H9 (cell line): ENCODE measurements at regions not wholly inside any gene's neighbourhood (a gene's known extent, or its start where the extent isn't known, plus 50 kb on each side); places are given as distances from the start of the nearest gene placed in this dataset.

Experiments used
- DNase-seq: peaks from one replicate; pipeline ENCODE4 v3.0.0-alpha.2; 2017
- H2AFZ ChIP-seq: one replicate; pipeline ENCODE4 v1.6.1; 2013; ENCODE audit warnings: mild to moderate bottlenecking, low read length, control low read depth, moderate library complexity
- H2AK5ac ChIP-seq: 2 replicates; pipeline ENCODE4 v1.6.1; 2013; ENCODE audit warnings: low read length, control low read depth, mixed read lengths; ENCODE audit not compliant: insufficient read length
- H2BK120ac ChIP-seq: one replicate; pipeline ENCODE4 v1.6.1; 2013; ENCODE audit warnings: low read depth, mild to moderate bottlenecking, low read length, control low read depth, inconsistent platforms; ENCODE audit not compliant: poor library complexity, severe bottlenecking
- H2BK12ac ChIP-seq: 2 replicates; pipeline ENCODE4 v1.6.1; 2013; ENCODE audit warnings: low read length, control low read depth, mixed read lengths, low read depth; ENCODE audit not compliant: insufficient read length
- H2BK15ac ChIP-seq: 2 replicates; pipeline ENCODE4 v1.6.1; 2013; ENCODE audit warnings: low read depth, low read length, control low read depth
- H2BK20ac ChIP-seq: one replicate; pipeline ENCODE4 v1.6.1; 2013; ENCODE audit warnings: low read depth, mild to moderate bottlenecking, low read length, control low read depth, inconsistent platforms; ENCODE audit not compliant: poor library complexity, severe bottlenecking
- H2BK5ac ChIP-seq: 2 replicates; pipeline ENCODE4 v1.6.1; 2013; ENCODE audit warnings: low read length, control low read depth, mixed read lengths; ENCODE audit not compliant: insufficient read length
- H3K14ac ChIP-seq: 2 replicates; pipeline ENCODE4 v1.6.1; 2013; ENCODE audit warnings: low read length, control low read depth; ENCODE audit not compliant: insufficient read depth
- H3K18ac ChIP-seq: 2 replicates; pipeline ENCODE4 v1.6.1; 2013; ENCODE audit warnings: low read depth, mild to moderate bottlenecking, mixed read lengths, low read length, control low read depth; ENCODE audit not compliant: insufficient read length
- H3K23ac ChIP-seq: 2 replicates; pipeline ENCODE4 v1.6.1; 2013; ENCODE audit warnings: low read length, control low read depth, mixed read lengths, low read depth; ENCODE audit not compliant: insufficient read length
- H3K23me2 ChIP-seq: 2 replicates; pipeline ENCODE4 v1.6.1; 2013; ENCODE audit warnings: low read depth, mild to moderate bottlenecking, mixed read lengths, low read length, control low read depth; ENCODE audit not compliant: insufficient read length, poor library complexity, severe bottlenecking
- H3K27ac ChIP-seq: 2 replicates; pipeline ENCODE4 v1.5.1; 2013; ENCODE audit warnings: low read length, control low read depth, mixed read lengths, low read depth; ENCODE audit not compliant: insufficient read length
- H3K27me3 ChIP-seq: 2 replicates; pipeline ENCODE4 v1.6.1; 2013; ENCODE audit warnings: low read length, control low read depth, inconsistent platforms; ENCODE audit not compliant: insufficient read depth
- H3K4ac ChIP-seq: 2 replicates; pipeline ENCODE4 v1.6.1; 2013; ENCODE audit warnings: low read depth, mild to moderate bottlenecking, control low read depth, inconsistent platforms, low read length, moderate library complexity
- H3K4me1 ChIP-seq: 2 replicates; pipeline ENCODE4 v1.6.1; 2013; ENCODE audit warnings: low read length, control low read depth, inconsistent platforms; ENCODE audit not compliant: insufficient read depth
- H3K4me2 ChIP-seq: 2 replicates; pipeline ENCODE4 v1.6.1; 2013; ENCODE audit warnings: low read length, control low read depth, mixed read lengths; ENCODE audit not compliant: insufficient read length, insufficient read depth
- H3K56ac ChIP-seq: 2 replicates; pipeline ENCODE4 v1.6.1; 2013; ENCODE audit warnings: low read depth, mild to moderate bottlenecking, mixed read lengths, low read length, control low read depth; ENCODE audit not compliant: insufficient read length
- H3K79me1 ChIP-seq: 2 replicates; pipeline ENCODE4 v1.6.1; 2013; ENCODE audit warnings: low read depth, mild to moderate bottlenecking, moderate library complexity, low read length, control low read depth, inconsistent platforms; ENCODE audit not compliant: insufficient read depth, poor library complexity, severe bottlenecking
- H3K79me2 ChIP-seq: 2 replicates; pipeline ENCODE4 v1.6.1; 2013; ENCODE audit warnings: low read length, control low read depth, inconsistent platforms; ENCODE audit not compliant: insufficient read depth
- H3K9ac ChIP-seq: 2 replicates; pipeline ENCODE4 v1.6.1; 2013; ENCODE audit warnings: low read length, control low read depth, mixed read lengths; ENCODE audit not compliant: insufficient read length; ENCODE audit errors: extremely low read depth
- H3K9me3 ChIP-seq: one replicate; pipeline ENCODE4 v1.6.1; 2013; ENCODE audit warnings: low read depth, low read length, inconsistent platforms; ENCODE audit not compliant: control insufficient read depth
- H3T11ph ChIP-seq: one replicate; pipeline ENCODE4 v1.6.1; 2013; ENCODE audit warnings: mild to moderate bottlenecking, low read length, control low read depth, inconsistent platforms
- H4K20me1 ChIP-seq: one replicate; pipeline ENCODE4 v1.6.1; 2013; ENCODE audit not compliant: control insufficient read depth, insufficient read length, insufficient read depth
- H4K5ac ChIP-seq: 2 replicates; pipeline ENCODE4 v1.6.1; 2013; ENCODE audit warnings: low read depth, mild to moderate bottlenecking, mixed read lengths, low read length, control low read depth; ENCODE audit not compliant: insufficient read length
- H4K8ac ChIP-seq: replicated peaks from 2 replicates; pipeline ENCODE4 v1.6.1; 2013; ENCODE audit warnings: low read length, control low read depth, mixed read lengths, low read depth; ENCODE audit not compliant: insufficient read length
- H4K91ac ChIP-seq: 2 replicates; pipeline ENCODE4 v1.6.1; 2013; ENCODE audit warnings: low read depth, mild to moderate bottlenecking, moderate library complexity, mixed read lengths, low read length, control low read depth; ENCODE audit not compliant: insufficient read length
- H3K27ac Mint-ChIP-seq, 3 experiments: 2 replicates in 2 of 3; 3 replicates in 1 of 3; pipeline ENCODE4 v1.8.0; 2020 to 2021; ENCODE audit warnings: mixed read lengths in 3 of 3, mild to moderate bottlenecking in 1 of 3, moderate library complexity in 1 of 3
- H3K27me3 Mint-ChIP-seq: 2 replicates; pipeline ENCODE4 v1.8.0; 2021; ENCODE audit warnings: low read depth, mild to moderate bottlenecking, moderate library complexity, mixed read lengths
- H3K36me3 Mint-ChIP-seq, 3 experiments: 2 replicates in 2 of 3; 3 replicates in 1 of 3; pipeline ENCODE4 v1.8.0; 2020 to 2021; ENCODE audit warnings: low read depth in 3 of 3, mixed read lengths in 3 of 3; ENCODE audit not compliant: insufficient read depth in 1 of 3
- H3K4me1 Mint-ChIP-seq, 2 experiments: 2 replicates each; pipeline ENCODE4 v1.8.0; 2020; ENCODE audit warnings: mixed read lengths in 2 of 2
- H3K4me3 Mint-ChIP-seq, 2 experiments: 2 replicates in 1 of 2; 3 replicates in 1 of 2; pipeline ENCODE4 v1.8.0; 2020 to 2021; ENCODE audit warnings: mild to moderate bottlenecking in 2 of 2, mixed read lengths in 2 of 2, moderate library complexity in 1 of 2
- H3K9me3 Mint-ChIP-seq, 2 experiments: 2 replicates in 1 of 2; 3 replicates in 1 of 2; pipeline ENCODE4 v1.8.0; 2020; ENCODE audit warnings: mild to moderate bottlenecking in 2 of 2, mixed read lengths in 2 of 2, moderate library complexity in 1 of 2
- TF ChIP-seq, protein P1 (sequence below): fragments of 200-600 bp; sonication (generic); conservative IDR thresholded peaks from 3 replicates; pipeline ENCODE4 v1.8.0; 2021; ENCODE audit warnings: antibody characterized with exemption, mild to moderate bottlenecking

DNA sequence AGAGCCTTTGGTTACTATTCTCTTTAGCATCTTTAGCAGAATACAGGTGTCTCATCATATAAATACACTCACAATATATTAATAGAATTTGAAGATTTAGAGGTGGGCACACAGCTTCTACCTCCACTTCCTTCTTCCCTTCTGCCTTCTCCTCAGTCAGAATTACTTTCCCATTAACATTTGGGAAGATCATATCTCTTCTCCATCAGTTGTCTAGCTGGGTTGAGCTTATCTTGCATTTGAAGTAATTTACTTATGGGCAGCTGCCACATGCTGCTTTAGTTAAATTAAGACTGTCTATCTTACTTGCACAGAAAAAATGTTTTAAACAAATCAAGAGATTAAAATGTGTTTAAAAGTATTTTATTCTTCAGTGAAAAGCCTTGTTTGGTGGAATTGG lies 110.1 kb upstream of the ASIC2 start:
- H3K56ac ChIP-seq, result no peak overlapping the region
- no peak overlapping the region for H2BK12ac ChIP-seq
- no peak overlapping the region for H4K5ac ChIP-seq
- Mint-ChIP-seq H3K27me3 (peaks cover 10% of the 10 kb centered on the region), H3K9me3 (no peaks in the 10 kb centered on the region; a peak in 2 of 5 replicates), H3K36me3 (no peaks in the 10 kb centered on the region; a peak in 2 of 7 replicates), H3K4me3 (no peak overlapping the region), H3K4me1 (peaks cover 6 to 10% of the 10 kb centered on the region in 2 experiments), H3K27ac (no peak overlapping the region)
- no peaks in the 10 kb centered on the region for H3K23me2 ChIP-seq
- H2BK5ac ChIP-seq, result no peak overlapping the region
- H3K9ac ChIP-seq, result no peak overlapping the region
- H3K79me2 ChIP-seq, result no peaks in the 10 kb centered on the region
- no peak overlapping the region for H4K8ac ChIP-seq
- no peak for DNase-seq
- H2AK5ac ChIP-seq, result no peak overlapping the region
- H3K4me2 ChIP-seq, result no peak overlapping the region
- no peaks in the 10 kb centered on the region for H3K27me3 ChIP-seq
- H3K14ac ChIP-seq, result no peak overlapping the region
- no peak overlapping the region for H3T11ph ChIP-seq
- no peak overlapping the region for H2BK20ac ChIP-seq
- TF ChIP-seq, protein P1, sequence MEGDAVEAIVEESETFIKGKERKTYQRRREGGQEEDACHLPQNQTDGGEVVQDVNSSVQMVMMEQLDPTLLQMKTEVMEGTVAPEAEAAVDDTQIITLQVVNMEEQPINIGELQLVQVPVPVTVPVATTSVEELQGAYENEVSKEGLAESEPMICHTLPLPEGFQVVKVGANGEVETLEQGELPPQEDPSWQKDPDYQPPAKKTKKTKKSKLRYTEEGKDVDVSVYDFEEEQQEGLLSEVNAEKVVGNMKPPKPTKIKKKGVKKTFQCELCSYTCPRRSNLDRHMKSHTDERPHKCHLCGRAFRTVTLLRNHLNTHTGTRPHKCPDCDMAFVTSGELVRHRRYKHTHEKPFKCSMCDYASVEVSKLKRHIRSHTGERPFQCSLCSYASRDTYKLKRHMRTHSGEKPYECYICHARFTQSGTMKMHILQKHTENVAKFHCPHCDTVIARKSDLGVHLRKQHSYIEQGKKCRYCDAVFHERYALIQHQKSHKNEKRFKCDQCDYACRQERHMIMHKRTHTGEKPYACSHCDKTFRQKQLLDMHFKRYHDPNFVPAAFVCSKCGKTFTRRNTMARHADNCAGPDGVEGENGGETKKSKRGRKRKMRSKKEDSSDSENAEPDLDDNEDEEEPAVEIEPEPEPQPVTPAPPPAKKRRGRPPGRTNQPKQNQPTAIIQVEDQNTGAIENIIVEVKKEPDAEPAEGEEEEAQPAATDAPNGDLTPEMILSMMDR, result no peak
- no peak overlapping the region for H3K27ac ChIP-seq
- no peak overlapping the region for H3K23ac ChIP-seq
- H2AFZ ChIP-seq, result no peak overlapping the region
- no peak overlapping the region for H2BK120ac ChIP-seq
- H3K4ac ChIP-seq, result no peak overlapping the region
- H4K20me1 ChIP-seq, result no peaks in the 10 kb centered on the region
- no peak overlapping the region for H4K91ac ChIP-seq
- no peak overlapping the region for H2BK15ac ChIP-seq
- no peaks in the 10 kb centered on the region for H3K4me1 ChIP-seq
- no peaks in the 10 kb centered on the region for H3K9me3 ChIP-seq
- H3K18ac ChIP-seq, result no peak overlapping the region
- H3K79me1 ChIP-seq, result no peaks in the 10 kb centered on the region
